Tibial nerve (tissue), 4 donors: ENCODE measurements at regions not wholly inside any gene's neighbourhood (a gene's known extent, or its start where the extent isn't known, plus 50 kb on each side); places are given as distances from the start of the nearest gene placed in this dataset.
"Not testable (repeated sequence)": the region's sequence is repeated elsewhere in the genome, so short reads cannot be mapped to it uniquely, and the experiment has no call there.

Experiments used
- DNase-seq, 2 donors: peaks; one replicate each; pipeline ENCODE4 v3.0.0-alpha.2; 2019; ENCODE audit warnings: low spot score in 2 of 2
- H3K27ac ChIP-seq, 4 donors: fragments of 200-600 bp; sonication (generic) in 3 of 4; one replicate each; pipeline ENCODE4 v1.5.1; 2017 to 2019; ENCODE audit warnings: mild to moderate bottlenecking in 1 of 4
- H3K27me3 ChIP-seq, 2 donors: fragments of 200-600 bp; sonication (generic) in 1 of 2; one replicate each; pipeline versions ENCODE4 v1.5.1 to v1.6.0; 2017 to 2019
- H3K36me3 ChIP-seq, 3 donors: fragments of 200-600 bp; sonication (generic); one replicate each; pipeline ENCODE4 v1.5.1; 2018 to 2019
- H3K4me1 ChIP-seq, 4 donors: fragments of 200-600 bp; sonication (generic) in 3 of 4; one replicate each; pipeline ENCODE4 v1.5.1; 2017 to 2019
- H3K4me3 ChIP-seq, 4 donors: fragments of 200-600 bp; sonication (generic) in 3 of 4; one replicate each; pipeline ENCODE4 v1.5.1; 2017 to 2019; ENCODE audit warnings: mild to moderate bottlenecking in 1 of 4, moderate library complexity in 1 of 4
- H3K9me3 ChIP-seq, 4 donors: fragments of 200-600 bp; sonication (generic) in 3 of 4; one replicate each; pipeline ENCODE4 v1.5.1; 2017 to 2019
- EP300 ChIP-seq, 2 donors: sonication (generic); formaldehyde crosslinking; IDR thresholded peaks; one replicate each; pipeline ENCODE4 v1.6.1; 2017; ENCODE audit warnings: antibody characterized with exemption in 2 of 2, mild to moderate bottlenecking in 1 of 2
- POLR2A ChIP-seq, 2 donors: fragments of 450-650 bp; IDR thresholded peaks; one replicate each; pipeline ENCODE4 v1.6.1; 2017; ENCODE audit warnings: antibody characterized with exemption in 2 of 2, mild to moderate bottlenecking in 2 of 2, moderate library complexity in 2 of 2
- WGBS, 2 donors: methylation state at CpG; one replicate each; pipeline ENCODE4 v1.1.5; 2018; 5-methylcytosine and 5-hydroxymethylcytosine counted together
- TF ChIP-seq, protein P1 (sequence below), 5 experiments: fragments of 200-600 bp in 3 of 5; fragments of 450-650 bp in 2 of 5; sonication (generic) in 3 of 5; IDR thresholded peaks; one replicate each; pipeline ENCODE4 v1.5.1; 2016 to 2019; ENCODE audit warnings: antibody characterized with exemption in 5 of 5, mild to moderate bottlenecking in 3 of 5, moderate library complexity in 2 of 5

DNA sequence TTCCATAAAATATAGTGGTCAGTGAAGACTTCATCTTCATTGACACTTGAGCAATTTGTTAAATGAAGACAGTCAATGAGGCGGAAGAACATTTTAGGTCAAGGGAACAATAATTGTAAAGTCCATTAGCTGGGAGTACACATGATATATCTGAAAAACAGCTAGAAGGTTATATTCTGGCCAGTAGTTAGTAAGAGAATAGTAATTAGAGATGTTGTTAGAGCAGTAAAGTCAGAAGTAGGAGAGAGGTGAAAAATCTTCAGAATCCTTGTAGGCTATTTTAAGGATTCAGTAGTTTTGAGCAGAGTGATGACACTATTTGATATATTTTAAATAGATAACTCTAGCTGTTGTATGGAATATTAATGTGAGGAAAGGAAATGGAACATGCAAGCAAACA lies 915.6 kb upstream of the NEGR1 start:
- H3K4me1 ChIP-seq: no peaks in the 10 kb centered on the region
- H3K9me3 ChIP-seq: no peaks in the 10 kb centered on the region
- 95 to 100% methylated on average over 1 of the region's 1 CpG for WGBS, 2 donors
- TF ChIP-seq POLR2A (IDR thresholded peaks at IDR 0.05) (no peak), EP300 (IDR thresholded peaks at IDR 0.05) (no peak)
- TF ChIP-seq, protein P1, sequence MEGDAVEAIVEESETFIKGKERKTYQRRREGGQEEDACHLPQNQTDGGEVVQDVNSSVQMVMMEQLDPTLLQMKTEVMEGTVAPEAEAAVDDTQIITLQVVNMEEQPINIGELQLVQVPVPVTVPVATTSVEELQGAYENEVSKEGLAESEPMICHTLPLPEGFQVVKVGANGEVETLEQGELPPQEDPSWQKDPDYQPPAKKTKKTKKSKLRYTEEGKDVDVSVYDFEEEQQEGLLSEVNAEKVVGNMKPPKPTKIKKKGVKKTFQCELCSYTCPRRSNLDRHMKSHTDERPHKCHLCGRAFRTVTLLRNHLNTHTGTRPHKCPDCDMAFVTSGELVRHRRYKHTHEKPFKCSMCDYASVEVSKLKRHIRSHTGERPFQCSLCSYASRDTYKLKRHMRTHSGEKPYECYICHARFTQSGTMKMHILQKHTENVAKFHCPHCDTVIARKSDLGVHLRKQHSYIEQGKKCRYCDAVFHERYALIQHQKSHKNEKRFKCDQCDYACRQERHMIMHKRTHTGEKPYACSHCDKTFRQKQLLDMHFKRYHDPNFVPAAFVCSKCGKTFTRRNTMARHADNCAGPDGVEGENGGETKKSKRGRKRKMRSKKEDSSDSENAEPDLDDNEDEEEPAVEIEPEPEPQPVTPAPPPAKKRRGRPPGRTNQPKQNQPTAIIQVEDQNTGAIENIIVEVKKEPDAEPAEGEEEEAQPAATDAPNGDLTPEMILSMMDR (IDR thresholded peaks at IDR 0.05): no peak
- no peak overlapping the region for H3K27ac ChIP-seq
- H3K27me3 ChIP-seq: no peaks in the 10 kb centered on the region
- no peak for DNase-seq
- H3K4me3 ChIP-seq: no peak overlapping the region
- H3K36me3 ChIP-seq: no peaks in the 10 kb centered on the region

DNA sequence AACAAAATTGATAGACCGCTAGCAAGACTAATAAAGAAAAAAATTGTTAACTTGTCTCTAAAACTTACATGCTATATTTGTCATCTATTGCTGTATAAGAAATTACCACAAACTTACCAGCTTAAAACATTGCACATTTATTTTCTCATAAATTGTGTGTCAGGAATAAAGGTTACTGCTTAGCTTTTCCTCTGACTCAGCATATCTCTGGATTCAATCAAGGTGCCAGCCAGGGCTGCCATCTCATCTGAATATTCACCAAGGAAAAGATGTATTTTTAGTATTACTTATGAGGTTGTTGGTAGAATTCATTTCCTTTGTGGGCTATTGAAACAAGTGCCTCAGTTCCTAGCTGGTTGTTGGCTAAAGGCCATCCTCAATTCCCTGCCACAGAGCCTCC lies 912.6 kb upstream of the NEGR1 start:
- no peak overlapping the region for H3K27ac ChIP-seq
- TF ChIP-seq, protein P1 (IDR thresholded peaks at IDR 0.05): no peak
- TF ChIP-seq POLR2A (IDR thresholded peaks at IDR 0.05): no peak
- no peak for TF ChIP-seq EP300 (IDR thresholded peaks at IDR 0.05)
- no peak overlapping the region for H3K4me3 ChIP-seq
- no peaks in the 10 kb centered on the region for H3K36me3 ChIP-seq
- DNase-seq: no peak
- H3K9me3 ChIP-seq: peaks cover 0 to 3% (median 0%) of the 10 kb centered on the region in 4 donors
- 78 to 100% methylated on average over 1 of the region's 1 CpG for WGBS, 2 donors
- no peaks in the 10 kb centered on the region for H3K4me1 ChIP-seq
- no peaks in the 10 kb centered on the region for H3K27me3 ChIP-seq

DNA sequence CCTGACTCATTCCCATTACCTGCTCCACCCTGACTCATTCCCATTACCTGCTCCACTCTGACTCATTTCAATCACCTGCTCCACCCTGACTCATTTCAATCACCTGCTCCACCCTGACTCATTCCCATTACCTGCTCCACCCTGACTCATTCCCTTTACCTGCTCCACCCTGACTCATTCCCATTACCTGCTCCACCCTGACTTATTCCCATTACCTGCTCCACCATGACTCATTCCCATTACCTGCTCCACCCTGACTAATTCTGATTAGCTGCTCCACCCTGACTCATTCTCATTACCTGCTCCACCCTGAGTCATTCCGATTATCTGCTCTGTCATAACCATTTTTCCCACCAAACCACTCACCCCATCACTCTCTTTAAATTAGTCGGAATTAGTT lies 901.2 kb upstream of the NEGR1 start:
- 84 to 97% methylated on average over 2 of the region's 2 CpGs for WGBS, 2 donors

DNA sequence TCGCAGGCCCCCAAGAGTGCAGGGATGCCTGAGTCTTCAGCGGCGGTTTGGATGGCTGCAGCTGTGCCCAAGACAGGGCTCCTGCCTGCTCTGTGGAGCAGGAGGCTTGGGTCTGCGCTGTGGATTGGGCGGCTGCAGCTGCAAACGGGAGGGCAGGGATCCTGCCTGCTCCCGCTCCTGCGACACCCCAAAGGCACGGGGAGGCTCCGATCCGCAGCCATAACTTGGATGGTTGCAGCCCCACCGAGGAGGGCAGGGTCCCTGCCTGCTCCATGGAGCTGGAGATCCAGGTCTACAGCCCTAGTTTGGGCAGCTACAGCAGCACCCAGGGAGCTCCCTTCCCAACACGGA lies 898.8 kb upstream of the NEGR1 start:
- no peak for DNase-seq
- no peaks in the 10 kb centered on the region for H3K4me1 ChIP-seq
- H3K9me3 ChIP-seq: no peaks in the 10 kb centered on the region
- WGBS, 2 donors: 75 to 92% methylated on average over 6 to 11 of the region's 13 CpGs
- H3K4me3 ChIP-seq: no peak overlapping the region
- no peaks in the 10 kb centered on the region for H3K27me3 ChIP-seq
- TF ChIP-seq EP300 (IDR thresholded peaks at IDR 0.05) (no peak), POLR2A (IDR thresholded peaks at IDR 0.05) (no peak)
- TF ChIP-seq, protein P1 (IDR thresholded peaks at IDR 0.05): no peak
- H3K36me3 ChIP-seq: no peaks in the 10 kb centered on the region
- no peak overlapping the region for H3K27ac ChIP-seq

More for the DNA sequence above, 901.2 kb upstream of the NEGR1 start:
- not testable (repeated sequence) for H3K9me3 ChIP-seq, H3K27ac ChIP-seq, H3K4me1 ChIP-seq, H3K36me3 ChIP-seq, H3K4me3 ChIP-seq, DNase-seq, H3K27me3 ChIP-seq

DNA sequence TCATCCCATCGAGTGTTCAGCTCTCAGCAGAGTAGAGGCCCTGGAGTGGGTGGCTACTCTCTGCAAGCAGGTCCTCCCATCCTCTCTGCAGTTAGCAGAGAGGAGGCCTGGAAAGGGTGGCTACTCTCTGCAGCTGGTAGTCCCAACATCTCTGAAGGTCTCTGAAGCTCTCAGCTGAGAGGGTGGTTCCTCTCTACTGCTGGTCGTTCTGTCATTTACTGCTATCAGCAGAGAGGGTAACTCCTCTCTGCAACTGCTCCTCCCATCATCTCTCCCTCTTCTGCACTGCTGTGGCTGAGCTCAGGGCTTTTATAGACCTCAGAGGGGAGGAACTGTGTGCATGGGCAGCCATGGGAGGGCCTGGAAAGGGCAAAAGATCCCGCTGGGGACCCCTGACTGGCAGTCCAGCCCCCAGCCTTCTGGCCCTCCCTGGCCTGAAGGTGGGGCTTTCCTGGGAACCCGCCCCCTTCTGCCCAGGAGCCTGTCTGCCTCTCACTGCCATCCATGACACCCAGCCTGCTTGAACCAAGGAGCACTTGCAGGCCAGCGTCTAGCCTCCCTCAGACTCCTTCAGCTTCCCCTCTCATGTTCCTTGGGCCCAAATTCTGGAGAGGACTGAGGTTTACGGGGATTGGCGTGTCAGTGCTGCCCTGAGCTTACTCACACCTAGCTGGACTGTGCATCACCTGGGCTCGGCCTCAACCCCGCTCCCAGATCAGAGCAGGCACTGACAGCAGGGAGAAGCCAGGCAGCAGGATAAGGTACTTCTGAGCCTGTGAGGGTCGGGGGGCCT lies 898.3 kb upstream of the NEGR1 start:
- Histone ChIP-seq H3K27me3 (no peaks in the 10 kb centered on the region), H3K4me3 (no peak overlapping the region), H3K4me1 (no peaks in the 10 kb centered on the region), H3K27ac (no peak overlapping the region), H3K9me3 (no peaks in the 10 kb centered on the region), H3K36me3 (no peaks in the 10 kb centered on the region)
- no peak for DNase-seq
- TF ChIP-seq, protein P1 (IDR thresholded peaks at IDR 0.05): no peak
- no peak for TF ChIP-seq POLR2A (IDR thresholded peaks at IDR 0.05)
- TF ChIP-seq EP300 (IDR thresholded peaks at IDR 0.05): no peak
- 78 to 80% methylated on average over 9 to 10 of the region's 10 CpGs for WGBS, 2 donors
